H1 (cell line): ENCODE measurements at regions not wholly inside any gene's neighbourhood (a gene's known extent, or its start where the extent isn't known, plus 50 kb on each side); places are given as distances from the start of the nearest gene placed in this dataset.

Source experiments
- CTBP2 ChIP-seq: IDR thresholded peaks from 2 replicates; pipeline ENCODE4 v1.7.0; 2011; ENCODE audit warnings: borderline replicate concordance, mild to moderate bottlenecking, moderate library complexity, mixed read lengths, low read length; ENCODE audit not compliant: insufficient read depth, insufficient read length
- JUND ChIP-seq: IDR thresholded peaks from 2 replicates; pipeline ENCODE4 v1.6.1; 2011; ENCODE audit warnings: mild to moderate bottlenecking, improper control_type of control experiment, low read length
- POLR2AphosphoS5 ChIP-seq: IDR thresholded peaks from 2 replicates; pipeline ENCODE4 v1.6.1; 2011; ENCODE audit warnings: low read depth, low read length
- RXRA ChIP-seq: IDR thresholded peaks from 2 replicates; pipeline ENCODE4 v1.6.1; 2011; ENCODE audit warnings: low read depth, mild to moderate bottlenecking, low read length, moderate library complexity; ENCODE audit not compliant: insufficient read depth
- SP1 ChIP-seq: IDR thresholded peaks from 2 replicates; pipeline ENCODE4 v1.6.1; 2011; ENCODE audit warnings: low read depth, low read length
- TAF1 ChIP-seq: IDR thresholded peaks from 2 replicates; pipeline ENCODE4 v1.6.1; 2011; ENCODE audit warnings: mild to moderate bottlenecking, low read depth, low read length
- TEAD4 ChIP-seq: IDR thresholded peaks from 2 replicates; pipeline ENCODE4 v1.6.1; 2012; ENCODE audit warnings: low read depth, low read length, inconsistent platforms, mixed read lengths
- TF ChIP-seq, protein P1 (sequence below), 3 experiments: IDR thresholded peaks; 1 replicate in 2 of 3; 2 replicates in 1 of 3; pipeline versions ENCODE4 v1.5.1 to v1.6.1; 2011; ENCODE audit warnings: low read length in 3 of 3, mild to moderate bottlenecking in 3 of 3, inconsistent platforms in 2 of 3, low read depth in 1 of 3, moderate library complexity in 1 of 3; ENCODE audit not compliant: insufficient read depth in 1 of 3; ENCODE audit errors: control extremely low read depth in 1 of 3
- TF ChIP-seq, protein P2 (sequence below): IDR thresholded peaks from 2 replicates; pipeline ENCODE4 v1.6.1; 2012; ENCODE audit warnings: inconsistent platforms

DNA sequence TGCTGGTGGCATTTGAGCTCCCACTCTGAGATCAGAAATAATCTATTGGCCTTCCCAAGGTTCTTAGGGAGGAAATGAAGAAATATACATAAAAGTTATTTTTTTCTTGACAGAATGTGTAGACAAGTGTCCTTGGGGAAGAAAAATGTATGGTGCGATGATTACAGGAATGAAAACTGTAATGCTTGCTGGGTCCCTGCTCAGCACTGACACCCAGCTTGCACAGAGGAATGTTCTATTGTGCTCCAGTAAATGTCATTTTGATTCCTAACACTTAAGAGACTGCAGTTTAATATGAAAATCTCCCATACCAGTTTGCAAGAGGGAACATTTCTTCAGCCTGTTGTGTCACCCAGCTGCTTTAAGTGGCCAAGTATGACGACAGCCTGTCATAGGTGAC is 271.3 kb upstream of the TPM1 start:
- TF ChIP-seq TAF1 (no peak), SP1 (no peak), TEAD4 (no peak), JUND (no peak), POLR2AphosphoS5 (no peak), CTBP2 (no peak), RXRA (no peak)
- TF ChIP-seq, protein P1, sequence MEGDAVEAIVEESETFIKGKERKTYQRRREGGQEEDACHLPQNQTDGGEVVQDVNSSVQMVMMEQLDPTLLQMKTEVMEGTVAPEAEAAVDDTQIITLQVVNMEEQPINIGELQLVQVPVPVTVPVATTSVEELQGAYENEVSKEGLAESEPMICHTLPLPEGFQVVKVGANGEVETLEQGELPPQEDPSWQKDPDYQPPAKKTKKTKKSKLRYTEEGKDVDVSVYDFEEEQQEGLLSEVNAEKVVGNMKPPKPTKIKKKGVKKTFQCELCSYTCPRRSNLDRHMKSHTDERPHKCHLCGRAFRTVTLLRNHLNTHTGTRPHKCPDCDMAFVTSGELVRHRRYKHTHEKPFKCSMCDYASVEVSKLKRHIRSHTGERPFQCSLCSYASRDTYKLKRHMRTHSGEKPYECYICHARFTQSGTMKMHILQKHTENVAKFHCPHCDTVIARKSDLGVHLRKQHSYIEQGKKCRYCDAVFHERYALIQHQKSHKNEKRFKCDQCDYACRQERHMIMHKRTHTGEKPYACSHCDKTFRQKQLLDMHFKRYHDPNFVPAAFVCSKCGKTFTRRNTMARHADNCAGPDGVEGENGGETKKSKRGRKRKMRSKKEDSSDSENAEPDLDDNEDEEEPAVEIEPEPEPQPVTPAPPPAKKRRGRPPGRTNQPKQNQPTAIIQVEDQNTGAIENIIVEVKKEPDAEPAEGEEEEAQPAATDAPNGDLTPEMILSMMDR (IDR thresholded peaks at IDR 0.05; ENCODE audit: control extremely low read depth in 1 of 3, insufficient read depth in 1 of 3, low read depth in 1 of 3, low read length in 3 of 3): no peak
- TF ChIP-seq, protein P2, sequence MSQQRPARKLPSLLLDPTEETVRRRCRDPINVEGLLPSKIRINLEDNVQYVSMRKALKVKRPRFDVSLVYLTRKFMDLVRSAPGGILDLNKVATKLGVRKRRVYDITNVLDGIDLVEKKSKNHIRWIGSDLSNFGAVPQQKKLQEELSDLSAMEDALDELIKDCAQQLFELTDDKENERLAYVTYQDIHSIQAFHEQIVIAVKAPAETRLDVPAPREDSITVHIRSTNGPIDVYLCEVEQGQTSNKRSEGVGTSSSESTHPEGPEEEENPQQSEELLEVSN: no peak
